Osteoblast (primary cell): ENCODE measurements at regions not wholly inside any gene's neighbourhood (a gene's known extent, or its start where the extent isn't known, plus 50 kb on each side); places are given as distances from the start of the nearest gene placed in this dataset.

Source experiments
- DNase-seq: peaks from one replicate; pipeline ENCODE4 v3.0.0; 2011; ENCODE audit warnings: low spot score, mixed read lengths; ENCODE audit not compliant: insufficient read length; ENCODE audit errors: missing footprints
- H2AFZ ChIP-seq: 2 replicates; pipeline ENCODE4 v1.6.0; 2011; ENCODE audit warnings: mild to moderate bottlenecking, low read length
- H3K27ac ChIP-seq: 2 replicates; pipeline ENCODE4 v1.5.1; 2011; ENCODE audit warnings: mild to moderate bottlenecking, low read depth, low read length, moderate library complexity
- H3K27me3 ChIP-seq: 2 replicates; pipeline ENCODE4 v1.6.0; 2012; ENCODE audit warnings: mild to moderate bottlenecking, control low read depth, inconsistent platforms, low read length, moderate library complexity; ENCODE audit not compliant: insufficient read depth
- H3K36me3 ChIP-seq: 2 replicates; pipeline ENCODE4 v1.5.1; 2011; ENCODE audit warnings: mild to moderate bottlenecking, low read length, control low read depth, moderate library complexity; ENCODE audit not compliant: insufficient read depth
- H3K4me1 ChIP-seq: 2 replicates; pipeline ENCODE4 v1.5.1; 2011; ENCODE audit warnings: mild to moderate bottlenecking, low read length, control low read depth, moderate library complexity; ENCODE audit not compliant: insufficient read depth
- H3K4me2 ChIP-seq: 2 replicates; pipeline ENCODE4 v1.6.0; 2011; ENCODE audit warnings: mild to moderate bottlenecking, low read length; ENCODE audit not compliant: insufficient read depth
- H3K4me3 ChIP-seq: fragments of 200-600 bp; sonication (generic); 3 replicates; pipeline ENCODE4 v1.5.1; 2012; ENCODE audit warnings: mild to moderate bottlenecking, low read length, inconsistent platforms; ENCODE audit not compliant: insufficient read depth
- H3K79me2 ChIP-seq: 2 replicates; pipeline ENCODE4 v1.6.0; 2012; ENCODE audit warnings: mild to moderate bottlenecking, low read length, control low read depth, inconsistent platforms; ENCODE audit not compliant: insufficient read depth
- H3K9me3 ChIP-seq: 2 replicates; pipeline ENCODE4 v1.5.1; 2011; ENCODE audit warnings: low read depth, low read length, control low read depth
- H4K20me1 ChIP-seq: 2 replicates; pipeline ENCODE4 v1.6.0; 2012; ENCODE audit warnings: mild to moderate bottlenecking, low read length, control low read depth; ENCODE audit not compliant: insufficient read depth
- CTCF ChIP-seq: IDR thresholded peaks from 2 replicates; pipeline ENCODE4 v1.5.1; 2011; ENCODE audit warnings: mild to moderate bottlenecking, low read depth, low read length, moderate library complexity; ENCODE audit errors: extremely low read depth

- H3K4me2 ChIP-seq, result no peak overlapping the region
- H3K27ac ChIP-seq, result no peak overlapping the region
- no peak overlapping the region for H3K4me3 ChIP-seq
- H3K4me1 ChIP-seq, result no peaks in the 10 kb centered on the region
- no peak for TF ChIP-seq CTCF
- no peaks in the 10 kb centered on the region for H4K20me1 ChIP-seq
- H3K9me3 ChIP-seq, result peaks cover 2% of the 10 kb centered on the region
- DNase-seq, result no peak
- H2AFZ ChIP-seq, result no peak overlapping the region
- no peaks in the 10 kb centered on the region for H3K36me3 ChIP-seq
- H3K27me3 ChIP-seq, result no peaks in the 10 kb centered on the region
- no peaks in the 10 kb centered on the region for H3K79me2 ChIP-seq
These were observed 769.1 kb downstream of the NCAM2 start for GRCh38 chr21:21767276-21767675.

DNA sequence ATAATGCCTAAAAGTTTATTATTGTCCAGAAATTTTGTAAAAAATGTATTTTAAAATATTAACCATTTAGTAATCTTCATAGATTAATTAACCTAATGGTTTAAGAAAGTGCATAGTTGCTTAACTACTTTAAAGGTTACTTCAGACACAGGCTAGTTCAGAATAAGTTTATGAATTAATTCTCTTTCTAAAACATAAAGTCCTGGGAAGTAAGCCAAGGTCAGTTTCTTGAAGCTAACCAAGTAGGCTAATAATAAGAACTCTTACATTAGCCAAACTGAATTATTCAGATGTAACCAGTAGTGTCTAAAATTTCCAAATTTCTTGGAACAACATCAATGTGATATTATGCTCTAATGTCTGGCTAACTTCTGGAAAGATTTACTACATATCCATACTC, 790.4 kb downstream of the NCAM2 start:
- Histone ChIP-seq H3K4me2 (no peak overlapping the region), H3K27ac (no peak overlapping the region), H3K36me3 (no peaks in the 10 kb centered on the region), H3K4me3 (no peak overlapping the region), H3K4me1 (no peaks in the 10 kb centered on the region), H3K9me3 (no peaks in the 10 kb centered on the region), H2AFZ (no peak overlapping the region), H4K20me1 (no peaks in the 10 kb centered on the region), H3K79me2 (no peaks in the 10 kb centered on the region), H3K27me3 (no peaks in the 10 kb centered on the region)
- DNase-seq, result no peak
- TF ChIP-seq CTCF, result no peak

GRCh38 chr21:21801921-21802320, 803.7 kb downstream of the NCAM2 start:
- Histone ChIP-seq H3K36me3 (no peaks in the 10 kb centered on the region), H3K27me3 (no peaks in the 10 kb centered on the region), H3K4me2 (no peak overlapping the region), H4K20me1 (no peaks in the 10 kb centered on the region), H3K4me3 (no peak overlapping the region), H3K27ac (no peak overlapping the region), H2AFZ (peak overlapping the region; percentile 54), H3K9me3 (no peaks in the 10 kb centered on the region), H3K79me2 (no peaks in the 10 kb centered on the region), H3K4me1 (no peaks in the 10 kb centered on the region)
- TF ChIP-seq CTCF, result no peak
- no peak for DNase-seq

- Histone ChIP-seq H3K27ac (no peak overlapping the region), H3K27me3 (no peaks in the 10 kb centered on the region), H2AFZ (no peak overlapping the region), H4K20me1 (no peaks in the 10 kb centered on the region), H3K36me3 (no peaks in the 10 kb centered on the region), H3K79me2 (no peaks in the 10 kb centered on the region), H3K4me3 (no peak overlapping the region), H3K4me1 (no peaks in the 10 kb centered on the region), H3K4me2 (no peak overlapping the region), H3K9me3 (peaks cover 2% of the 10 kb centered on the region)
- DNase-seq, result no peak
- no peak for TF ChIP-seq CTCF
These were observed 808.7 kb downstream of the NCAM2 start for GRCh38 chr21:21806711-21807597.
